Activated CD8-positive, alpha-beta T cell treated with anti-CD3 and anti-CD28 coated beads for 36 hours (primary cell): ENCODE measurements at regions not wholly inside any gene's neighbourhood (a gene's known extent, or its start where the extent isn't known, plus 50 kb on each side); places are given as distances from the start of the nearest gene placed in this dataset.

ENCODE experiments used
- ATAC-seq: fragments of 200-7000 bp; cut with Tn5 transposase; one replicate; pipeline ENCODE4 v1.10.0; 2021; ENCODE audit warnings: mild to moderate bottlenecking, moderate library complexity
- CTCF ChIA-PET: fragments of 350-600 bp; sonication (Branson Sonifier 250); formaldehyde crosslinking; loops from one replicate; lab custom pipeline; 2021; ENCODE audit warnings: antibody characterized with exemption; lab: Charles Lee
- POLR2A ChIA-PET: fragments of 350-600 bp; sonication (Branson Sonifier 250); formaldehyde crosslinking; loops from one replicate; lab custom pipeline; 2021; ENCODE audit warnings: antibody characterized with exemption; lab: Charles Lee
- DNase-seq: peaks from one replicate; pipeline ENCODE4 v3.0.0-alpha.2; 2020
- H3K27ac Mint-ChIP-seq: one replicate; pipeline ENCODE4 v1.8.0; 2021; ENCODE audit warnings: mild to moderate bottlenecking, mixed read lengths
- H3K27me3 Mint-ChIP-seq: one replicate; pipeline ENCODE4 v1.8.0; 2021; ENCODE audit warnings: mixed read lengths
- H3K36me3 Mint-ChIP-seq: one replicate; pipeline ENCODE4 v1.8.0; 2021; ENCODE audit warnings: low read depth, mixed read lengths
- H3K4me1 Mint-ChIP-seq: one replicate; pipeline ENCODE4 v1.8.0; 2021; ENCODE audit warnings: low read depth, mixed read lengths
- H3K4me3 Mint-ChIP-seq: one replicate; pipeline ENCODE4 v1.8.0; 2021; ENCODE audit warnings: mild to moderate bottlenecking, moderate library complexity, mixed read lengths
- H3K9me3 Mint-ChIP-seq: one replicate; pipeline ENCODE4 v1.8.0; 2021; ENCODE audit warnings: mixed read lengths
- CTCF ChIP-seq: fragments of 200-600 bp; IDR thresholded peaks from one replicate; pipeline ENCODE4 v1.8.0; 2022; ENCODE audit warnings: antibody characterized with exemption, mild to moderate bottlenecking
- intact Hi-C: fragments of 100-400 bp; cut with micrococcal nuclease; formaldehyde crosslinking; loops from one replicate; pipeline ENCODE4 v1.10.0; 2022

- ATAC-seq: no peak
- peaks cover 6% of the 10 kb centered on the region for H3K9me3 Mint-ChIP-seq
- POLR2A ChIA-PET: no interaction called here
These were observed 282.2 kb downstream of the STIM2 start for GRCh38 chr4:27142841-27143240.

GRCh38 chr4:27145597-27145996 is 285.0 kb downstream of the STIM2 start:
- Mint-ChIP-seq H3K36me3 (no peaks in the 10 kb centered on the region), H3K4me1 (no peaks in the 10 kb centered on the region), H3K9me3 (peaks cover 6% of the 10 kb centered on the region), H3K27me3 (peaks cover 1% of the 10 kb centered on the region), H3K4me3 (no peak overlapping the region), H3K27ac (no peak overlapping the region)
- intact Hi-C loops: no loop called here
- ATAC-seq: no peak
- ChIA-PET POLR2A (no interaction called here), CTCF (no interaction called here)
- TF ChIP-seq CTCF: no peak
- no peak for DNase-seq

More at GRCh38 chr4:27142841-27143240, 282.2 kb downstream of the STIM2 start:
- Mint-ChIP-seq H3K4me3 (no peak overlapping the region), H3K27me3 (no peaks in the 10 kb centered on the region), H3K4me1 (no peaks in the 10 kb centered on the region), H3K27ac (no peak overlapping the region), H3K36me3 (no peaks in the 10 kb centered on the region)
- CTCF ChIA-PET: no interaction called here
- no peak for DNase-seq
- intact Hi-C loops: no loop called here
- no peak for TF ChIP-seq CTCF

- peaks cover 6% of the 10 kb centered on the region for H3K9me3 Mint-ChIP-seq
- peaks cover 4% of the 10 kb centered on the region for H3K27me3 Mint-ChIP-seq
- intact Hi-C loops: no loop called here
- ChIA-PET POLR2A (no interaction called here), CTCF (no interaction called here)
- no peak for TF ChIP-seq CTCF
- no peaks in the 10 kb centered on the region for H3K36me3 Mint-ChIP-seq
- H3K4me1 Mint-ChIP-seq: no peaks in the 10 kb centered on the region
- no peak for DNase-seq
- ATAC-seq: no peak
- no peak overlapping the region for H3K27ac Mint-ChIP-seq
- H3K4me3 Mint-ChIP-seq: no peak overlapping the region
These were observed 287.7 kb downstream of the STIM2 start for GRCh38 chr4:27148211-27148895.

GRCh38 chr4:27149541-27150212 is 289.0 kb downstream of the STIM2 start:
- Mint-ChIP-seq H3K27me3 (peaks cover 6% of the 10 kb centered on the region), H3K4me1 (no peaks in the 10 kb centered on the region), H3K27ac (no peak overlapping the region), H3K36me3 (no peaks in the 10 kb centered on the region), H3K9me3 (peaks cover 6% of the 10 kb centered on the region), H3K4me3 (no peak overlapping the region)
- no peak for TF ChIP-seq CTCF
- DNase-seq: no peak
- CTCF ChIA-PET: no interaction called here
- intact Hi-C loops: no loop called here
- POLR2A ChIA-PET: no interaction called here
- ATAC-seq: no peak

- POLR2A ChIA-PET: no interaction called here
- CTCF ChIA-PET: no interaction called here
- no peaks in the 10 kb centered on the region for H3K36me3 Mint-ChIP-seq
These were observed 292.1 kb downstream of the STIM2 start for GRCh38 chr4:27152703-27153102.

More at GRCh38 chr4:27152703-27153102, 292.1 kb downstream of the STIM2 start:
- DNase-seq (no peak), ATAC-seq (no peak)
- Mint-ChIP-seq H3K27me3 (peaks cover 17% of the 10 kb centered on the region), H3K27ac (no peak overlapping the region), H3K4me1 (no peaks in the 10 kb centered on the region), H3K9me3 (peaks cover 2% of the 10 kb centered on the region), H3K4me3 (no peak overlapping the region)
- TF ChIP-seq CTCF: no peak
- intact Hi-C loops: no loop called here
